GM19395 (cell line): ENCODE measurements at regions not wholly inside any gene's neighbourhood (a gene's known extent, or its start where the extent isn't known, plus 50 kb on each side); places are given as distances from the start of the nearest gene placed in this dataset.

Source experiments
- ATAC-seq: cut with Tn5 transposase; IDR thresholded peaks from one replicate; pipeline ENCODE4 v1.9.1; 2021; ENCODE audit warnings: mild to moderate bottlenecking, moderate library complexity; ENCODE audit not compliant: unreplicated experiment

DNA sequence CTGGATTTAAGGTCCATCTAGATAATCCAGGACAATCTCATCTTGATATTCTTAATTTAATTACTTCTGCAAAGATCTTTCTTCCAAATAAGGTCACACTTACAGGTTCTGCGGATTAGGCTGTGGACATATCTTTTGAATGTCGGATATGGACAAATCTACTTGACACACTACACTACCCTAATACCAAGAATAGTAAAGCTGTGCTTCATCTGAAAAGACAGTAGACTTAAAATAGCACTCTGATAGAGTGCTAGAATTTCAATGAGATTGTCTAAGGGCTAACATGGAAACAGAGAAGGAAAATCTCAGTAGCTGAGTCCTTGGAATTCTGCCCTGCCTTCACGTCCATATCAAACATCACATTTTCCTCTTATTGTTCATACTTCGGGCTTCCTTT is 1238.0 kb downstream of the EPHA7 start:
- no peak for ATAC-seq

DNA sequence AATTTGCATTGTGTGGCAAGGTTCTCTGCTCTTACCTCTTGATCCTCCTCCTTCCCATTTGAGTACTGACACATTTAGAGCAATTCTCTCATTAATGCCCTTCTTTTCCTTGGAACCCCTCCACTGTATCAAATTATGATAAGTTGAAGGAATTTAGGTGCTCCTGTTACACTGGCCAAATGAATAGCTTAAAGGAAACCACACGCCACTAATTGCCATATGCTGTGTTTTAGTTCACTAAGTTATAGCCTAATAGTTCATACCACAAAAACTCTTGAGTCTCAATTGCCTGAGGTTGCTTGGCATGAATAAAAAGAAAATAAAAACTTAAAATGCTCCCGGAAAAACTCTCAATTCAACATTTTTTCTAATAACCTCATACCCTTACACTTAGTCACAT is 1239.3 kb downstream of the EPHA7 start:
- no peak for ATAC-seq

DNA sequence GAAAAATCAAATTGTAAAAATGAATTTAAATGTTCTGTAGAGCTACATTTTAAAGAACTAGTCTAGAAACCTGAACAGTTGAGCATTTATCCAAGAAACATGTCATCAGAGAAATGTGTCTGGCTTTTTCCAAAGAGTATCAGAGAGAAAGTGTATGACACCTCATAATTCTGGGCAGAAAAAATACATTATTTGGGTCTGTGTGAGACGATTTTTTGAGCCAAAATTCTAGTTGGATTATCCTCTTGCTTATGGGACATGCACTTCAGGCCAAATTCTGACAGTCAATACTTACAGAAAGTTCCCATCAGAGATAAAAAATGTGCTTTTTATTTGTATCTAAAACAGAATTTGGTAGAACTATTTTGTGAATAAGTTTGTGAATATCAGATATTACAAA is 1242.7 kb downstream of the EPHA7 start:
- ATAC-seq = no peak

DNA sequence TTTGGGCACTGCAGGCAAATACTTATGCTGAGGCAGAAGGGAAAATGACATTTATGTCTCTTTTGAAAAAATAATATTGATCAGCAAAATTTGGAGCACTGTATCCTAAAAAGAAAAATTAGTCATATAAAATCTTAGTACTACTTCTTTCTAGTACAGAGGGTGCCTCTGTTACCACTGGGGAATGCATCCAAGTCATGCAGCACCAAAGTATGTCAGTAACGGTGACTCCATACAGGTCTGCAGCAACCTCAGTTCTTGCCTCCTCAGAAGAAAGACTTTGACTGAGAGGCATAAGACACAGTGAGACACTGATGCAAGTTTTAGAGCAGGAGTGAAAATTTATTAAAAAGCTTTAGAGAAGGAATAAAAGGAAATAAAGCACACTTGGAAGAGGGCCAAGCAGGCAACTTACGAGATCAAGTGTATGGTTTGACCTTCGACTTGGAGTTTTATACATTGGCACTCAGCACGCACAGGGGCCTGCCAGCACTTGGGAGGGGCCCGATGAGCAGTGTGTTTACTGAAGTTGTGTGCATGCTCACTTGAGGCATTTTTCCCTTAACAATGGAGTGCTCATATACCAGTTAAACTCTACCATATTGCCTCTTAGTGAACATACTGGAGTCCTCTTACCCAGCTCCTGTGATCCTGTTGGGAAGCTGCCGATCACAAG is 1244.8 kb downstream of the EPHA7 start:
- ATAC-seq = no peak

DNA sequence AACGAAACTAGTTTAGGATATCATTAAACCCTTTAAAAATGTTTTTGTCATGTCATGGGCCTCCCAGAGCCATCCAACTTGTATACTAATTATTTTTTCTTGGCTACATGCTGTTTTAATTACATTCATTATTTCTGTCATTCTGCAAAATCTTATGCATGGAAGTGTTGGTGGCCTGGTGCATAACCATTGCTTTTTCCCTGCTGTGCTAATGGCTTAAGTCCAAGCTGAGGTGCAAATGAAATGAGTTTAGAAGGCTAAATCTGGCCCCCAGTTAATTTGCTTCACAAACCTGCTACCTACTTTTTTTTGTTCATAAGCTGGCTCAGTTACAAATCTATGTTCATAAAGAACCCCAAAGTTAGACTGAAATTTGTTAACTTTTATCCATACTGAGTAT is 1249.9 kb downstream of the EPHA7 start:
- no peak for ATAC-seq

DNA sequence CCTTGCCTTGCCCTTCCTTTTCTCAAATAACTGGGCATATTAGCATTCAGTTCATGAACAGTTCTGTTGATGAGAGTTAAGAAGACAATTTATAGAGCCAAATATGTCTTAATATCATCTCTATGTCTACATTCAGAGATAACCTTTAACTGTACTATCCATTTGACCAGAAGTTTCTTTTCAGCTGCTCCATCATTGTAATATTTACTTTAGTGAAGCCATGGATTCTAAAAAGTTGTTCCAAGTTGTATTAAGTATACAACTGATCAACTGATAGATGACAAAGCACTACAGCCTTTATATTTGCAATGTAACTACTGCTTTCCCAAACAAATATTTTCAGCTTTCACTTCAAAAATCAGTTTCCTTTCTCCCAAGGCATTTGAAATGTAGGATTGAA is 1252.7 kb downstream of the EPHA7 start:
- ATAC-seq = no peak

DNA sequence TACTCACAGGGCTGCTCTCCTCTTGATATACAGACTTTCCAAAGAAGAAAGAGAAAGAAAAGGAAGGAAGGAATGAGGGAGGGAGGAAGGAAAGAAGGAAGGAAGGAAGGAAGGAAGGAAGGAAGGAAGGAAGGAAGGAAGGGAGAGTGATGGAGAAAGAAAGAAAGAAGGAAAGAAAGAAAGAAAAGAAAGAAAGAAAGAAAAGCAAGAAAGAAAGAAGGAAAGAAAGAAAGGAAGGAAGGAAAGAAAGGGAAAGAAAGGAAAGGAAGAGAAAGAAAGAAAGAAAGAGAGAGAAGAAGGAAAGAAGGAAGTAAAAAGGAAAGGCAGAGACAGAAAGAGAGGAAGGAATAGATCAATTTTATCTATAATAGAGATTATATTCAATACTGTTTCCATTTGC is 1257.4 kb downstream of the EPHA7 start:
- ATAC-seq = no peak

DNA sequence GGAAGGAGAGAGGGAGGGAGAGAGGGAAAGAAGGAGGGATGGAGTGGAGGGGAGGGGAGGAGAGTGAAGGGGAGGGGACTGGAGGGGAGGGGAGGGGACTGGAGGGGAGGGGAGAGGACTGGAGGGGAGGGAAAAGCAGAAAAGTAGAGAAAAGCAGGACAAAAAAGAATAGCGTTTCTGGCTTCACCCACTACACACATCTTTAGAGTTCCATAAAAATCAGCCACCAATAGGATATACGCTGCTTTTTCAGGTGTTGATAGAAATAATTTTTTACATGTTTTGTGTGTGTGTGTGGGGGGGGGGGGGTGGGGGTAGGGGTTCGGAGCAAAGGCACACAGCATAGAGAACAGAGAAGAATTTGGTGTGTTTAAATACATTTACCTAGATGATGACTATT is 1259.1 kb downstream of the EPHA7 start:
- no peak for ATAC-seq

DNA sequence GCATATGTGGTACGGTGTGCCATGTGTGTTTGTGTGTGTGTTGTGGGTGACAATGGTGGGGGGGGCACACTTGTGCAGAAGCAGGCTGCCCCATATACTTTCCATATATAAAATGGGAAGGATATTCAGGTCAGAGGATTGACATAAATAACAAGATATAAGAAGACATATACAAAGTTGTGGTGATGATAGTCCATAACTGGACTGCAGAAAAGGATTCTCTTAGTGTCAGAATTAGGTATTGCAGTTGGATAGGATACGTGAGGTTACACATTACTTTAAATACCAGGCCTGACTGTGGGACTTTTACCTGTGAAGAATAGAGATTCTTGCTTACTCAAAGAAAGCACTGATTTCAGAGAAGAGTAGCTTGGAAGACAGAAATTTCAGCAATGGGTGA is 1260.3 kb downstream of the EPHA7 start:
- ATAC-seq = no peak

DNA sequence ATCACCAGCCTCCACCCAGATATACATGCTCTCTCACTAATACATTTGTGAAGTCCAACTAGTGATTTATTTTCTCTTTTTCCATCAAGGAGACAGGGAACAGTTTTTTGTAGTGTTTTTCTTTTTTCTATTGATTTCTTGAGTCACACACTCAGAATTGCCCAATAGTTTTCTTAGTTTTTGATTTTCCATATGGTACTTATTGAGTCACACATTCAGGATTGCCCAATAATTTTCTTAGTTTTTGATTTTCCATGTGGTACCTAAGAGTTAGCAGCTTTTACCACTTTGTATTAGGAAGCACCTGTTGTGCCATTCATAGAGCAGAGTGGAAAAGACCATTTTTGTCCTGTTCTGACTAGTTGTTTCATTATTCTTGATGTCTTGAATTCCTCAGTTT is 1268.8 kb downstream of the EPHA7 start:
- no peak for ATAC-seq

DNA sequence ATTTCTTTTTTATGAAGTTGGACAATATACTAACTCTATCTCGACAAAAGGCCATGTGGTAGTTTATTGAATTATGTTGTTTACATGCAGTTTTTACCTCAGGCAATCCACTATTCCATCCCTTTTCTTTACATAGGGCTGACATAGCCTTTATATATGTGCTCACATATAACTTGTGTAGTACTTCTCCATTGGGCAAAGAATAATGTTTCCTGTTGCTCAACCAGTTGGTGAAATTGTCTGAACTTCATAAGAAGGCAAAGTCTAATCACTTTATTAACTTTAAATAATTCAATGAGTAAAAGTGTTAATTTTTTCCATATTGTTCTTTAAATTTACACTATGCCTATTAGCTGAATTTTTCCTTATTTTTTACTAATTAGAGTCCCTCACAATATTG is 1272.1 kb downstream of the EPHA7 start:
- no peak for ATAC-seq

DNA sequence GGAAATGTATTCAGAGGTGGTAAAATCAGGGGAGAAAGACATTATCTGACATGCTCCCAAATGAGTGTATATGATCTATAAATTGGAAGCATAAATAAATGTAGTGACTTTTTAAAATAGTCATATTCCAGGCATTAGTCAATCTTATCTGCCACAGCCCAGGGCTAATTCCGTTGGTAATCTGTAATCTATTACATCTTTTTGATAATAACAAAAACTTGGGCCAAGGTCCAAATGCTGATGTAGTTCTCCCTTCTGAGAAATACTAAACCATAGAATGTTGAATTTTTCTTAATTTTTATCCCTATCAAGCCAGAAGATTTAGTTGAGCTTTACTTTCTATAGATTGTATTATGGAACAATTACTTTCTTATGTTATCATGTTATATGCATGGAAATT is 1279.8 kb downstream of the EPHA7 start:
- ATAC-seq = no peak

DNA sequence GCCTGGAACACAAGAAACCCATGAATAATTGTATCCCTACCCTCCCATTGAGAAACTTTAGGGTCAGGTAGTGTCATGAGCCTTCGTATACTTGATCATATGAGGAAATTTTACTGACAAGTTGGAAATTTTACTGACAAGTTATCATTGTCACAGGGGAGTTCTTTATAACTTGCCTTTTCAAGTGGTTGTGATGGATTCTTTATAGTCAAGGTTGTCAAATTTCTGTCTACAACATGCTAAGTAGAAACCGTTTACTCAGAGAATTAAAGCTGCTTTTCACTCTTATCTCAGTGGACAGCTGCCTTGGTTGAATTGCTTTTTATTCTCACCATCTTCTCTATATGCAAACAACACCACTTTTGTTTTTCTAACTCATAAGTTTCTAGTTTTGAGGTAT is 1286.4 kb downstream of the EPHA7 start:
- ATAC-seq = no peak

DNA sequence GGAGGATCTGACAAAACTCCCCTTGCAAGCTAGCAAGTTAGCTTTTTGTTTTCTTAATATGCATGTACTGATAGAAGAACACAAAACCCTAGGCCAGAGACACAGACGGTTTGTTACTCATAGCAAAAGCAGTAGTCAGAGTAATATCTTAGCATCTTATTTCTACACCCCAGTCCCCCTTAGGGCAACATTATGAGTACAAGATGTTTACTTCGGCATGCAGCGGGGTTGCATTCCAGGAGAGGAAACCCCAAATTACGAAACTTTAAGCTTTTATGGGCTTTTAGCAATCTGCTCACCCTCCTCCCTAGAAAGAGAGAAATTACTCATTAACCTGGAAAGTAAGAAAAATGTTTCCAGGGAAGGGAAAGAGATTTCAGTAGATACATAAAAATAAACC is 1286.9 kb downstream of the EPHA7 start:
- ATAC-seq = no peak

DNA sequence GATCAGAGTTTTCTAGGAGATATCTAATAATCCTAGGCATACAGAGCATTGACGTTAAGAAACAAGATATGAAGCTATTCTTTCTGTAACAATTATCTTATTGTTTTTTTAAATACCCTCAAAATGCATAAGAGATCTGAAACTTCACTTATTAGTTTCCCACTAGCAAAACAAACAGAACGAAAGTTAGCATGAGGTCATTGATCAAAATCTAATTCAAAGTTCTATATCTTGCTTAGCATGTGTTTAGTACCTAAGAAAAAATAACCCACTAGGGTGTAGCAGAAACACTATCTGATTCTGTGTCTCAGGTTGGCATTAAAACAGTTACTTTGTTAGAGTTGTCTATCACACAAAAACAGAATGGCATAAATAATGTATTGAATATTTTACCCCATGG is 1288.4 kb downstream of the EPHA7 start:
- no peak for ATAC-seq

DNA sequence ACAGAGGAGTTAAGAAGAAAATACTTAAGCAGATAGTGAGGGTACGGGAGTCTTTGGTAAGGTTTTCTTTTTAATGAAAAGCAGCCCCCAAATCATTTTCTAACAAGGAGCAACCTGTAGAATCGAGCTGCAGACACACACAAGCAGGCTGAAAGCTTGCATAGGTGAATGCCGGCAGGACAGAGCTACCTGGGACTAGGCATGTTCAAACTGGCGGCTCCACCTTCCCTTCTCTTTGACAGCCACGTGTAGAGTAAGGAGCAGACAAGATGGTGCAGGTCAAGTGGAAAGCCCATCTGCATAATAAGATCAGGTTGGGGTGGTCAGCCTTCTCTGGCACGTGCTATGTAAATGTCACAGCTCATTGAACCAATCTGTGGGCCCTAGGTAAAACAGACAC is 1292.4 kb downstream of the EPHA7 start:
- ATAC-seq = no peak

DNA sequence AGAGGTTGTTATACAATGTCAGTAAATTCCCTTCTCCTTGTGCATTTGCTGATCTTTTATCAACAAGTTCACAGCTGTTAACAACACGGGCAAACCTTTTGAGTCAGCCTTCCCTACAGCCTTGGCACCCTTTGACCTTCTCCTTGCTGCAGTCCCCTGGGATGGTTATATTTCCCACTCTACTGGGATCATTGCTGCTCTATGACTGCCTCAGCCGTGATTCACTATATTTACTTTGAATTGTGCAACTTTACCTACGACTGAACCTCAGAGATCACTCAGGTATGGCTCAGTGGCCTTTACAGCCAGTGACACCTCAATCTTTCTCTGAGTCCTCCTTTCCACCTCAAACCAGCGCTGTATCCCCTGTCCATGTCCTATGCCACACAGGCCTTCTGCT is 1293.3 kb downstream of the EPHA7 start:
- ATAC-seq = no peak

DNA sequence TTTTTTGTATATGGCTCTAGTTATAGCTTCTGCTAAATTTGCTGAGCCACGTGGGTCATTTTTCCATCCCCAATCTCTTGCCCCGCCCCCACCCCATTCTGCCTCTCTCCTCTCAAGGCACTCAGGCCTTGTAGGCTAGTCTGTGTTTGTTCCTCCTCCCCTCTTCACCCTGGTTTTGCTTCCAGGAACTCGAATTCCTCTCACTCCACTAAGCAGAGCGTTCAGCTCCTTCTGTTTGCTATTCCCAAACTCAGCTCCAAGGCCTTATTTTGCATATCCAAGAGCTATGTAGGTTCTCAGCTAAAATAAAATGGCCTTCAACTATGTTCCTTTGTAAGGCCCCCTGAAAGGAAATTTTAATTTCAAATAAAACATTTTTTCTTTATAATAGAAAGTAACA is 1293.7 kb downstream of the EPHA7 start:
- no peak for ATAC-seq

DNA sequence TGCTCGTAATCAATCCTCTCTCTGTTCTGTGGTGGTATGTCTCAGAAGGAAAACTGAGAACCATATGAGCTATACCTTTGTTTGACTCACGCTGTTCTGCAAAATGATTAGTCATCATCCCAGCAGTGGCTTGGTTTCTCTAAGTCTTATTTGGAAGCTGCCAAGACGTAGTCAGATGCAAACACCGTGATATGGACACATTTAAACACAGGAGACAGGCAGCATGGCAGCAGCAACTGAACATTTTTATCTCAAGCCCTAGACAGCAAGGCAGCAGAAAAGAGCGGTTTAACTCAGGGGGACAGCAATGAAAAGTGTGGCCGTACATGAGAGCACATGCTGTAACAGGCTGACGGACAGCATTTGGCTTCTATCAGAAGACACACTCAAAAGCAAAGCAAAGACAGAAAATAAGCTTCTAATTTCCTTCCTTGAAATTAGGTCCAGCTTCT is 1295.1 kb downstream of the EPHA7 start:
- no peak for ATAC-seq

DNA sequence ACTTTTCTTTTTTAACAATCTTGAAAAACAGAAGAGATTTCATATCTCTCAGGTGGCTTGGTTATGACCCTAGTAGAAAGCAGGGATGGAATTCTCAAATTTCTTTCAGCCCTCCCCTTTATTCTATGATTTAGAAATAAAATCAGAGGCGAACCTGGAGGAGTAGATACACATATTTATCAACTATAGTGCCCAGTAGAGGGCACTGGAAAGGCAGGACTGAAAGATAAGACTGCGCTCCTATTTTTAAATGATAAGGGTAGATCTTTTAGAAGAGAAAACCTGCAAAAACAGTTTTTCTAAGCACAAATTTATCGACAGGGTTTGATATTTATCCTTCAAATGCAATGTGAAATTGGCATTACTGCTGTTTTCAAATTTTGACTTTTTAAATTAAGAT is 1296.6 kb downstream of the EPHA7 start:
- ATAC-seq = no peak

DNA sequence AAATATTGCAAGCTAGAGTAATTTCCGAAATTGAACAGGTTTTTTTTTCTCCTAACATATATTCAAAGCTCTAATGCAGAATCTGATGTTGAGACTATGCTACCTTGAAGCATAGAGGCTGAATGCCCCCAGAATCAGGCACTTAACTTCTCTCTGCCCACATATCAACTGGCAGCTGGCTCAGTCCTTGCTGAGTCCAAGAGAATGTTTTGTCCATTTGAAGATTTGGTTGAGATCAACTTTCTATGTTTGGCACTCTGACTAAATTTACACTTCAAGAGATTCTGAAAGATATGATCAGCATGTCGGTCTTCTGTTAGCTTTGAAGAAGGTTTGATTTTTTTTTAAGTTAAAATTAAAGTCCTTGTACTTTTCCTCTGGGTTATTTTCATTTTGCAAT is 1298.1 kb downstream of the EPHA7 start:
- no peak for ATAC-seq

DNA sequence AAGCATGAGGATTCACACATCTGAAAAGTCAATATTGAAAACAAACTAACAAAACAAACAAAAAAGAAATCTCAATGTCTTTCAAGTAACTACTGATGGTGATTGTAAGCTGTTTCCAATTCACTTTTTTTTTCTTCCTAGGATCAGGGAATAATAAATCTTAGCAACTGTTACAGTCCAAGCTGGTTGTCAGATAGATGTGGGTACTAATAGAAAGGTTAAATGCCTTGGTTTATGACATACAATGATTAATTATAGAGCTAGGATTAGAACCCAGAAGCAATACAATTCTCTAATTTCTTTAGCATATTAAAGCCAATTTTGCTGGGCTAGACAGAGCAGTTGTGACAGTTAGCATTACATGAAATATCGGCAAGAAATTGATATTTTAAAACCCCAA is 1301.6 kb downstream of the EPHA7 start:
- ATAC-seq = no peak

DNA sequence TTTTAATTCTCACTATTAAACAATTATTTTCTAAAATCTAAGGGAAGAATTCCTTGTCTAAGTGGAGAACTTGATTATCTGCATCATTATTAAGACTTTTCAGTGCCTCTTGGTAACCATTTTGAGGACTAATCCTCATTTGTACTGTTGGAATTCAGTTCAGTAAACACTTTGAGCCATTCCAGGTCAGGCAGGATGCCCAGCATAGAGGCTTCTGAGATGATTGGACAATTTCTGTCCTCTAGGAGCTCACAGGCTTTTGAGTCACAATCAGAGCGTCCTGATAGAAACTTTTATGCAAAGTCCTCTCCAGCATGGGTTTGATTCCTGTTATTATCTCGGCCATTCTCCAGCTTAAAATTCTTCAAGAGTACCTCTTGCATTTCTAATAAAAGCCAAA is 1304.6 kb downstream of the EPHA7 start:
- no peak for ATAC-seq
